ENCODE measurements at regions not wholly inside any gene's neighbourhood (a gene's known extent, or its start where the extent isn't known, plus 50 kb on each side); places are given as distances from the start of the nearest gene placed in this dataset.
"Not testable (repeated sequence)": the region's sequence is repeated elsewhere in the genome, so short reads cannot be mapped to it uniquely, and the experiment has no call there.

- no peak for DNase-seq (ENCODE audit: low spot score)
These were observed 148.6 kb upstream of the FOXN3 start for GRCh38 chr14:89565607-89566006.

DNA sequence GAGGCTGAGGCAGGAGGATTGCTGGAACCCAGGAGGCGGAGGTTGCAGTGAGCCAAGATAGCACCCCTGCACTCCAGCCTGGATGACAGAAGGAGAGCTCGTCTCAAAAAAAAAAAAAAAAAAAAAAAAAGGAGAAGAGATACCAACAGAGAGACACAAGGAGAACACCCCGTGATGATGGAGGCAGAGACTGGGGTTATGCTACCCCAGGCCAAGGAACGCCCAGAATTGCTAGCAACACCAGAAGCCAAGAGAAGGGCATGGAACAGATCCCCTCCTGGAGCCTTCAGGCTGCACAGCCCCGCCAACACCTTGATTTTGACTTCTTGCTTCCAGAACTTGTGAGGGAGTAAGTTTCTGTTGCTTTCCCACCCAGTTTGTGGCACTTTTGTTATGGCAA, 148.0 kb upstream of the FOXN3 start:
- no peak for DNase-seq (ENCODE audit: low spot score)

GRCh38 chr14:89564286-89564957, 147.4 kb upstream of the FOXN3 start:
- DNase-seq (ENCODE audit: low spot score) = no peak

DNA sequence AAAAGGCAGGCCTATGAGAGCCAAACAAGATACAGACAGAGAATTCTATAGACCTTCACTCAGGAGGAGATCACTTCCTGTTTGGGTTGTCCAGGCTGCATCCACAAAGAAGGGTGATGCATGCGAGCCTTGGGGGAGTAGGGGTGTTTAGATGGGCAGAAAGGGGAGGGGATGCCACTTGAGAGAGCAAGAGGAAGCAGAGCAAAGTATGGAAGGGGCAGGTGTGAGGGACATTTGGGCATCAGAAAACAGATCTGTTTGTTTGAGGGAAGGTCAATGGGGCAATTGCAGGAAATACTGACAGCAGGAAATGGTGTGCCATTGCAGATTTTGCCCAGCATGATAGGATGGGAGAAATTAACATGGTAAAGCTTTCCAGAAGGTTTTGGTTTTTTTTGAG, 146.4 kb upstream of the FOXN3 start:
- no peak for DNase-seq (ENCODE audit: low spot score)

DNA sequence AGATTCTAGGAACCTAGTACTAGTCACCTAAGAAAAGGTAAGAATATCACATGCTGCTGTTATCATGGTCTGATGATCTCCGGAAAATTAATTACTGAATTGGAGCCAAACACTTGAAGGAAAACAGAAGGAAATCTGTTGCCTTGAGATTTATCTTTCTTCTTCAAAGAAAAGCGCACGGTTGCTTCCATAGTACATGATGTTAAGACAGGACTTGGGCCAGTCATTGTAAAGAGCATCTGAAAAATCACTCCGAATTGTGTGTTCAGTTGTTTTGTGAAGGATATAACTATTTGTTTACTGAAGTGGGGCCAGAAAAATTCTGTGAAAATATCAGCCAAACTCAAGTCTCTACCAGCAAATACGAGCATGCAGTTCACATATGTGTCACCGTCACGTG, 134.9 kb upstream of the FOXN3 start:
- DNase-seq (ENCODE audit: low spot score) = no peak

GRCh38 chr14:89551432-89551831, 134.4 kb upstream of the FOXN3 start:
- no peak for DNase-seq (ENCODE audit: low spot score)

DNA sequence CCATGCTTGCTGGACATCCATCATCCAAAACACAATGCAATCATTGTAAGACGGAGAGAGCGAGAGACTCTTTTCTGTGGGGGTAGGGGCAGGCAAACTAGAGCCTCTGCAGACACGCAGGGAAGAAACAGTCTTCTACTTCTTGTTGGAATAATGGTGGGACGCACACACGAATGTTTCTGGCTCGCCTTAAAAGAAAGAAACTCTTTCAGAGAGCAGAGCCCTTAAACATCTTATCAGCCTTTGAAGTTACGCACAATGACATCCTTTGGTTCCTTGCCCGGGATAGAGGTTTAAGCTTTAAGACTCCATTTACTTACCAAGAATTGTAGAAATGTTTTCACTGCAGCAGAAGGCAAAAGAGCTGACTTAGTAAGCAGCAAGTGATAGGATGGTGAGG, 133.8 kb upstream of the FOXN3 start:
- DNase-seq (ENCODE audit: low spot score) = no peak

- no peak for DNase-seq (ENCODE audit: low spot score)
These were observed 132.5 kb upstream of the FOXN3 start for GRCh38 chr14:89549381-89550125.

DNA sequence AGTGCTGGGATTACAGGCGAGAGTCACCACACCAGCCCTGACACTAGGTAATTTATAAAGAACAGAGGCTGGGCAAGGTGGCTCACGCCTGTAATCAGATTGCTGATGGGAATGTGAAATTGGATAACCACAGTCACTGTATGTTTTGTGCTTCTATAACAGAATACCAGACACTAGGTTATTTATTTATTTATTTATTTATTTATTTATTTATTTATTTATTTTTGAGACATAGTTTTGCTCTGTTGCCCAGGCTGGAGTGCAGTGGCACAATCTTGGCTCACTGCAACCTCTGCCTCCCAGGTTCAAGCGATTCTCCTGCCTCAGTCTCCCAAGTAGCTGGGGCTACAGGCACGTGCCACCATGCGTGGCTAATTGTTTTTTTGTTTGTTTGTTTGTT, 130.0 kb upstream of the FOXN3 start:
- not testable (repeated sequence) for DNase-seq (ENCODE audit: low spot score)

DNA sequence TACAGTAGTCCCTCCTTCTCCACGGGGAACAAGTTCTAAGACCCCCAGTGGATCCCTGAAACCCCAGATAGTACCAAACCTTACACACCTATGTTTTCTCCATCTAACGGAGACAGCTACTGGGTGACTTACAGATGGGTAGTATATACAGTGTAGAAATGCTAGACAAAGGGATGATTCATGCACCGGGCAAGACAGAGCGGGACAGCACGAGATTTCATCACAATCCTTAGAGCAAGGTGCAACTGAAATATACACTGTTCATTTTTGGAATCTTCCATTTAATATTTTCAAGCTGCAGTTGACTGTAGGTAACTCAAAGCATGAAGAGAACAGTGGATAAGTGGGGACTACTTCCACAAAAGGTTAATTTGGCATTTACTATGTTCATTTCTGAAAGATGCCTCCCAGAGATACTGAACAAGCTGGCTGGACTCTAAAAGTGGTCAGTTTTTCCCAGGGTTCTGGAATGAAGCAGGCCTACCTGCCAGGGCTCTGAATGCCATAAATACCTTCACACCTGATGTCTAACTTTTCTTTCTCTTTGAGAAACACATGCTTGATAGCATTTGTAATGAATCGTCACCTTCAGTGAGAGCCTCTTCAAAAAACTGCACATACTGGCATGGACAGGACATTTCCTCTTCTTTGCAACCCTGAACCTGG, 127.7 kb upstream of the FOXN3 start:
- DNase-seq (ENCODE audit: low spot score) = no peak

- no peak for DNase-seq (ENCODE audit: low spot score)
These were observed 126.4 kb upstream of the FOXN3 start for GRCh38 chr14:89543425-89543790.

DNA sequence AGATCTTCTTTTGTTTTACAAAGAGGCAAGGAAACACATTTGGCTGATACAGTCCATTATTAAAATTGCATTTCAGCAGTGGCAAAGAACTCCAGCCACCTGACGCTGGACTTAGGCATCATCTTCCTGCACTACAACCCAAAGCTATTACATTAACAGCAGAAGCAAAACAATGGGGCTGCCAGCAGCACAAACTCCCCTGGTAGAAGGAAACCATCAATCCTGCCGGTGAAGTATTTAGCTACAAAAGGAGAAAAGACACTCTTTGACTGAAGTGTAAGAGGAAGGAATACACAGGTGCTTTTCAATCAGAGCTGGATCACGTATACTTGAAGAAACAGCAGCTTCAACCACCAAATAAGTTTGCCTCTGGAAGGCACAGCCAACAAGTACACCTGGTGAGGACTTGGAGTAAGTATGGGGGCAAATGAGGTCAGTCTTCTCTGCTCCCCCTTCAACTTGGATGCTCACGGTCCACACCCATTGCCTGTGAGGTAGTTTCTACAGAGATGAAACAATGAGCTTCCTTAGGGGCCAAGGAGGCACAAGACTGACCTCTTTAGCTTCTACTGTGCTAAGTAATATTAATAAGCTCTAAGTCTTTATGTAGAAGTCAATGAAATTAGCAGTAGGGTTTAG, 125.9 kb upstream of the FOXN3 start:
- DNase-seq (ENCODE audit: low spot score) = no peak

- no peak for DNase-seq (ENCODE audit: low spot score)
These were observed 123.9 kb upstream of the FOXN3 start for GRCh38 chr14:89540830-89541470.

DNA sequence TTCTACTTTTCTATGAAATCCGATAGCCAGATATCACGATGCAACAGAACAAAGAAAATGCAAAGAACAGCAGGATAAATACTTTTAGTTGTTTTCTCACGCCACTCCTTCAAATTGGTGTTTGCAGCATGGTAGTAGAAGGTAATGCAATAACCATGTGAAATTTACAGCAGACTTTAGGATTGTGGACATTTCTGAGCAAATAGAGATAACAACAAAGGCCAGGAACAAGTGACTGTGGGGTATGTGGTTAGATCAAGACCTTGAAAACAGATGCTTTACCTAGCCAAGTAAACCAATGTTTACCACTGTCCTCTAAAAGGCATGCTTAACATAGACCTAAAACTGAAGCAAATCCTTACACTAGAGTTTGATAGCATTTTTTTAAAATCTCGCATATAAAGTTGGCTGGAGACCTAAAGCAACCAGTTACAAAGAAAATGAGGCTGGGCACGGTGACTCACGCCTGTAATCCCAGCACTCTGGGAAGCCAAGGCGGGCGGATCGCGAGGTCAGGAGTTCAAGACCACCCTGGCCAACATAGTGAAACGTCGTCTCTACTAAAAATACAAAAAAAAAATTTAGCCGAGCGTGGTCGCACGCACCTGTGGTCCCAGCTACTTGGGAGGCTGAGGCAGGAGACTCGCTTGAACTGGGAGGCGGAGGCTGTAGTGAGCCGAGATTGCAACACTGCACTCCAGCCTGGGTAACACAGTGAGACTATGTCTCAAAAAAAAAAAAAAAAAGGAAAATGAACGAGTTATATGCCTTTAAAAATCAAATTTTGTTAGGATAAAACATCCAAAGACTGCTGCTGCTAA, 123.2 kb upstream of the FOXN3 start:
- DNase-seq (ENCODE audit: low spot score) = no peak

GRCh38 chr14:89537911-89538310, 120.9 kb upstream of the FOXN3 start:
- DNase-seq (ENCODE audit: low spot score) = no peak

- DNase-seq (ENCODE audit: low spot score) = no peak
These were observed 118.1 kb upstream of the FOXN3 start for GRCh38 chr14:89534902-89535685.

- no peak for DNase-seq (ENCODE audit: low spot score)
These were observed 116.7 kb upstream of the FOXN3 start for GRCh38 chr14:89533766-89534165.

GRCh38 chr14:89533136-89533535, 116.1 kb upstream of the FOXN3 start:
- no peak for DNase-seq (ENCODE audit: low spot score)

DNA sequence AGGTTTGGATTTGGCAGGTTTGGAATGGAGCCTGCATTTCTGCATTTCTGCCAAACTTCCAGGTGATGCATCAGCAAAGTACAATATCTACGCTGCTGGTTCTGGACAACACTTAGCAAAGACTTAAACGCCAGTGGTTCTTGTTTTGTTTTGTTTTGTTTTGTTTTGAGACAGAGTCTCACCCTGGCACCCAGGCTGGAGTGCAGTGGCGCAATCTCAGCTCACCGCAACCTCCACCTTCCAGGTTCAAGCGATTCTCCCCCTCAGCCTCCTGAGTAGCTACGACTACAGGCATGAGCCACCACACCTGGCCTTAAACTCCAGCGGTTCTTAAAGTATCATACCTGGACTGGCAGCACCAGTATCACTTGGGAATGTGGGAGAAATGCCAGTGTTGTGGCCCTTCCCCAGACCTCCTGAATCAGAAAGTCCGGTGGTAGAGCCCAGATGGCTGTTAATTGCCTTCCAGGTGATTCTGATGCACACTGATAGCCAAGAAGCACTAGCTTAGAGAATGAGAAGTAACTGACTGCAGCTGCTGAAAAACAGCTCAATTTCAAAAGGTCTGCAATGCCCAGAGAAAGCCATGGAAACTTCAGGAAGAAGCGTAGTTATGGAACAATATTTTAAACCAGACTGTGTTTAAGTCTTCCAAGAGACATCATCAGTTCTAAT, 114.8 kb upstream of the FOXN3 start:
- DNase-seq (ENCODE audit: low spot score) = no peak
